ENCODE measurements at regions not wholly inside any gene's neighbourhood (a gene's known extent, or its start where the extent isn't known, plus 50 kb on each side); places are given as distances from the start of the nearest gene placed in this dataset.

DNA sequence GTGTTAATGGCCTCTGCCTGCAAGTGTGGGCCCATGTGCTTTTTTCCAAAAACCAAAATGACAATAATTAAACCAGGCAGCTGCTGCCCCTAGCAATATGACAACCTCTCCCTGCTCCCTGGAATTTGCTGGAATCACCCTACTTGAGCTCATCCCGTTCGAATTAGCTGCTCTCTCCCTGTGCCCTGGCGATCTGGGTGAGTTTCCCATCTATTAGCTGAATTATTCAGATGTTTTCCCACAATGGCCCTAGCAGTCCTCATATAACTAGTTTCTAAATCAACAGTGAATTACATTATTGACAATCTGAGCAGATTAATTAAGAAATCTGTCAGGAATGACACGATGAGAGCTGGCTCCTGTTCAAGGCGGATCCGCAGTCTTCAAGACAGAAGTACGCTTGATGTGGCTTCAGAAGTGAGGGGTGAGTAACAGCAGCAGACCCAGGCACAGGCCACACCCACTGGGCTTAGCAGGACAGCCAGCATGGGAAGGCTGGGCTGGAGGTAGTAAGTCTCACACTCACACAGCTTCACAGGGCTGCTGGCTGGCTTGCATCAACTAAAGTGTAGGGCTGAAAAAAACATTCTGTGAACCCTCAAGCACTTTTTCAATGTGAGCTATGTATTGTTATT is 366.2 kb upstream of the ID2 start:
- Mint-ChIP-seq H3K4me3 (no peak overlapping the region), H3K27me3 (peaks cover 7% of the 10 kb centered on the region), H3K9me3 (no peaks in the 10 kb centered on the region), H3K4me1 (ENCODE audit: low read depth) (peaks cover 50% of the 10 kb centered on the region), H3K27ac (no peak overlapping the region), H3K36me3 (ENCODE audit: low read depth) (no peaks in the 10 kb centered on the region)
- no peak for DNase-seq

GRCh38 chr2:8316356-8316755 is 365.5 kb upstream of the ID2 start:
- no peak for DNase-seq
- H3K9me3 Mint-ChIP-seq, result no peaks in the 10 kb centered on the region
- H3K27ac Mint-ChIP-seq, result no peak overlapping the region
- H3K4me3 Mint-ChIP-seq, result no peak overlapping the region
- peaks cover 43% of the 10 kb centered on the region for H3K4me1 Mint-ChIP-seq (ENCODE audit: low read depth)
- no peaks in the 10 kb centered on the region for H3K36me3 Mint-ChIP-seq (ENCODE audit: low read depth)
- H3K27me3 Mint-ChIP-seq, result peaks cover 3% of the 10 kb centered on the region

GRCh38 chr2:8317418-8317817 is 364.4 kb upstream of the ID2 start:
- H3K9me3 Mint-ChIP-seq, result no peaks in the 10 kb centered on the region
- H3K36me3 Mint-ChIP-seq (ENCODE audit: low read depth), result no peaks in the 10 kb centered on the region
- peaks cover 34% of the 10 kb centered on the region for H3K4me1 Mint-ChIP-seq (ENCODE audit: low read depth)
- peaks cover 2% of the 10 kb centered on the region for H3K27me3 Mint-ChIP-seq
- DNase-seq, result no peak
- H3K4me3 Mint-ChIP-seq, result no peak overlapping the region
- no peak overlapping the region for H3K27ac Mint-ChIP-seq

GRCh38 chr2:8319219-8319618 is 362.6 kb upstream of the ID2 start:
- H3K4me1 Mint-ChIP-seq (ENCODE audit: low read depth), result peaks cover 21% of the 10 kb centered on the region
- no peak overlapping the region for H3K4me3 Mint-ChIP-seq
- H3K27ac Mint-ChIP-seq, result no peak overlapping the region
- no peak for DNase-seq
- H3K9me3 Mint-ChIP-seq, result no peaks in the 10 kb centered on the region
- no peaks in the 10 kb centered on the region for H3K36me3 Mint-ChIP-seq (ENCODE audit: low read depth)
- H3K27me3 Mint-ChIP-seq, result peaks cover 3% of the 10 kb centered on the region

GRCh38 chr2:8320311-8321066 is 361.4 kb upstream of the ID2 start:
- H3K9me3 Mint-ChIP-seq, result no peaks in the 10 kb centered on the region
- peaks cover 3% of the 10 kb centered on the region for H3K27me3 Mint-ChIP-seq
- no peaks in the 10 kb centered on the region for H3K36me3 Mint-ChIP-seq (ENCODE audit: low read depth)
- H3K4me1 Mint-ChIP-seq (ENCODE audit: low read depth), result peaks cover 32% of the 10 kb centered on the region
- no peak for DNase-seq
- H3K27ac Mint-ChIP-seq, result no peak overlapping the region
- no peak overlapping the region for H3K4me3 Mint-ChIP-seq

GRCh38 chr2:8322634-8323033 is 359.2 kb upstream of the ID2 start:
- no peak for DNase-seq
- Mint-ChIP-seq H3K4me1 (ENCODE audit: low read depth) (peaks cover 38% of the 10 kb centered on the region), H3K27me3 (peaks cover 3% of the 10 kb centered on the region), H3K9me3 (no peaks in the 10 kb centered on the region), H3K27ac (no peak overlapping the region), H3K4me3 (no peak overlapping the region), H3K36me3 (ENCODE audit: low read depth) (no peaks in the 10 kb centered on the region)

GRCh38 chr2:8324164-8324856 is 357.5 kb upstream of the ID2 start:
- Mint-ChIP-seq H3K36me3 (ENCODE audit: low read depth) (no peaks in the 10 kb centered on the region), H3K4me3 (no peak overlapping the region), H3K27me3 (peaks cover 3% of the 10 kb centered on the region), H3K4me1 (ENCODE audit: low read depth) (peaks cover 35% of the 10 kb centered on the region), H3K9me3 (no peaks in the 10 kb centered on the region), H3K27ac (no peak overlapping the region)
- DNase-seq, result no peak

DNA sequence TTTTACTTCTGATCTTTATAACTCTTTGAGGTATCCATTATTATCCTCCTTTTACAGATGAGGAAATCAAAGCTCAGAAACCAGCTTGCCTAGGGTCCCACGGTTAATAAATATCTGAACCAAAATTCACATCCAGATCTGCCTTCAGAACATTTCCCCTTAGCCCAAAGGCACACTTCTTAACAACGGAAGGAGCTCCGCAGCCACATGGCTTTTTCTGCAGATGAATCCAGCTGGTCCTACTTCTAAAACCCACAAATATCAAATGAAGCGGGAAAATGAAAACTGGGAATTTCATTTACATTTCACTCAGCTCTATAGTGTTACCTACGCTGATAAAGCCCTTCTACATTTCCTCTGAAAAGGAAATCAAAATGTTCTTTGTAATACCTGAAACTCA is 357.0 kb upstream of the ID2 start:
- H3K27me3 Mint-ChIP-seq, result peaks cover 3% of the 10 kb centered on the region
- H3K4me3 Mint-ChIP-seq, result no peak overlapping the region
- no peak overlapping the region for H3K27ac Mint-ChIP-seq
- H3K36me3 Mint-ChIP-seq (ENCODE audit: low read depth), result no peaks in the 10 kb centered on the region
- DNase-seq, result no peak
- H3K9me3 Mint-ChIP-seq, result no peaks in the 10 kb centered on the region
- peaks cover 36% of the 10 kb centered on the region for H3K4me1 Mint-ChIP-seq (ENCODE audit: low read depth)

- Mint-ChIP-seq H3K4me1 (ENCODE audit: low read depth) (peaks cover 34% of the 10 kb centered on the region), H3K27me3 (peaks cover 3% of the 10 kb centered on the region), H3K9me3 (no peaks in the 10 kb centered on the region), H3K27ac (no peak overlapping the region), H3K4me3 (no peak overlapping the region), H3K36me3 (ENCODE audit: low read depth) (no peaks in the 10 kb centered on the region)
- no peak for DNase-seq
These were observed 354.3 kb upstream of the ID2 start for GRCh38 chr2:8327371-8328100.

DNA sequence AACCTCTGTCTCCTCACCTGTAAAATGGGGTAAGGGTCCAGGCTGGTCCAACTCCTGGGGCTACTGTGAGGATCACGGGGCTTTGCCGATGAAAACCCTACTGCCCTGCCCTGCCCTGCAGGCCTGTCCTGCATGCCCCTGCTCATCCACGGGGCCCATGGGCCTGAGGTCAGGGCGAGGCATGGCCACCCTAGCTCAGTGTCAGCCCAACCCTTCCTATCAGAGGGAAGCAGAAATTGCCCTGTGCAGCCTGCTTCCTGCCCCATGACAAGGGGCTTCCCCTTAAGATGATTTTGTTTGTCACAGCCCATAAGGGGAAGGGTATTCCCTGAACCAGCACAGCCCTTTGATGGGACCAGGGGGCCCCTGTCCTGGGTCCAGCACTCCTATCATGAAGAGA is 353.6 kb upstream of the ID2 start:
- no peak for DNase-seq
- Mint-ChIP-seq H3K9me3 (no peaks in the 10 kb centered on the region), H3K27me3 (peaks cover 3% of the 10 kb centered on the region), H3K4me3 (no peak overlapping the region), H3K36me3 (ENCODE audit: low read depth) (no peaks in the 10 kb centered on the region), H3K4me1 (ENCODE audit: low read depth) (peaks cover 34% of the 10 kb centered on the region), H3K27ac (no peak overlapping the region)

- Mint-ChIP-seq H3K4me1 (ENCODE audit: low read depth) (peaks cover 24% of the 10 kb centered on the region), H3K9me3 (no peaks in the 10 kb centered on the region), H3K4me3 (no peak overlapping the region), H3K27ac (no peak overlapping the region), H3K36me3 (ENCODE audit: low read depth) (no peaks in the 10 kb centered on the region), H3K27me3 (no peaks in the 10 kb centered on the region)
- DNase-seq, result no peak
These were observed 351.9 kb upstream of the ID2 start for GRCh38 chr2:8329660-8330622.

GRCh38 chr2:8331068-8331467 is 350.8 kb upstream of the ID2 start:
- H3K27ac Mint-ChIP-seq, result no peak overlapping the region
- DNase-seq, result no peak
- H3K4me1 Mint-ChIP-seq (ENCODE audit: low read depth), result peaks cover 17% of the 10 kb centered on the region
- H3K4me3 Mint-ChIP-seq, result no peak overlapping the region
- H3K27me3 Mint-ChIP-seq, result no peaks in the 10 kb centered on the region
- H3K36me3 Mint-ChIP-seq (ENCODE audit: low read depth), result no peaks in the 10 kb centered on the region
- no peaks in the 10 kb centered on the region for H3K9me3 Mint-ChIP-seq

DNA sequence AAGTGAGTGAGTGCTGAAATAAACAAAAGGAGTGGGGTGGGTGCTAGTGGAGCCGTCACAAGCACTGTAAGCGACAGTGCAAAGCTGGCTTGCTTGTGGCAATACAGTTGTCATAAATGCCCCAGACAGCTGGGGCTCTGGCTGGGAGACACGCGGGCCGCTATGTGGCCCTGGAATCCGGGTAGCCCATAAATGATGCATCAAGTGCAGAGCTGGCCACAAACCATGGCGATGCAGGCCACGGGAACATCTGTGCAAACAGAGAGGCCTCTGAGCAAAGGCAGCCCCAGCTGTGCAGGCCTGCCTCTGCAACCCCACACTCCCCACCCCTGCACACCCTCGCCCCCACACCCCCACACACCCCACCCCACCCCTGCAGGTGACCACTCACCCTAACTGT is 349.2 kb upstream of the ID2 start:
- no peaks in the 10 kb centered on the region for H3K9me3 Mint-ChIP-seq
- H3K27me3 Mint-ChIP-seq, result no peaks in the 10 kb centered on the region
- H3K4me3 Mint-ChIP-seq, result no peak overlapping the region
- H3K27ac Mint-ChIP-seq, result no peak overlapping the region
- H3K36me3 Mint-ChIP-seq (ENCODE audit: low read depth), result no peaks in the 10 kb centered on the region
- peaks cover 24% of the 10 kb centered on the region for H3K4me1 Mint-ChIP-seq (ENCODE audit: low read depth)
- no peak for DNase-seq

Data from activated T-cell treated with anti-CD3 and anti-CD28 coated beads, Interleukin-2, amount 50 U/mL, for 24 hours (primary cell).